ENCODE measurements at regions not wholly inside any gene's neighbourhood (a gene's known extent, or its start where the extent isn't known, plus 50 kb on each side); places are given as distances from the start of the nearest gene placed in this dataset.

- DNase-seq (ENCODE audit: low spot score): no peak
Observed at GRCh38 chrX:120819126-120819525, 56.5 kb downstream of the CT47B1 start.

- no peak for DNase-seq (ENCODE audit: low spot score)
Observed at GRCh38 chrX:120813982-120814381, 61.7 kb downstream of the CT47B1 start.

GRCh38 chrX:120801426-120801825 lies 74.2 kb downstream of the CT47B1 start:
- no peak for DNase-seq (ENCODE audit: low spot score)

DNA sequence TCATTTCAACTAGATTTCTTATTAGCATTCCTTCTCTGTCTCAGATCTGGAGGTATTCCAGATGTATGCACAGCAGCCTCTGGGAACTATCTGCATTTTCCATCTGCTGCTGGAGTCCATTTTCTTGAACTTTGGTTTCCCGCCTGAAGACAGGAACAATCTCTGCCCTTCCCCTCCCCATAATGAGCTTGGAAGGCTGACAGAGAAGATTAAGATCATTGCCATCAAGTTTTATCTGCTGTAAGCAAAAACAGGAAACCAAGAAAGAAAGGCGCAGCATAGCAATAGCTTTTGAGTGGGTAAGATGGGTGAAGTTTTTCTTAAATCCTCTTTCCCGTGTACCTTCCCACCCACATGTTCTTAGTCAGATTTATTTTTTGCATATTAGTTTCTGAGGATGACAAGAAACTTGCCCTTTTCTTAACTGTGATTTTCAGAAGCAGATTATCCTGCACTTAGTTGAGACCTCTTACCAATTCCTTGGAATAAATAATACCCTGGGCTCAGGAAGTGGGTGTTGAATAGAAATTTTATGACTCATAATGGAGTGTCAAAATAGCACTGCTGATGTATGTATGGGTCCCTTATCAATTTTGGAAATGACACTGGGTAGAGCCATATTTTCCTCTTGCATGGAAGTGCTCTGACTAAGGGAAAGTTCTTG lies 78.3 kb downstream of the CT47B1 start:
- DNase-seq (ENCODE audit: low spot score): no peak

DNA sequence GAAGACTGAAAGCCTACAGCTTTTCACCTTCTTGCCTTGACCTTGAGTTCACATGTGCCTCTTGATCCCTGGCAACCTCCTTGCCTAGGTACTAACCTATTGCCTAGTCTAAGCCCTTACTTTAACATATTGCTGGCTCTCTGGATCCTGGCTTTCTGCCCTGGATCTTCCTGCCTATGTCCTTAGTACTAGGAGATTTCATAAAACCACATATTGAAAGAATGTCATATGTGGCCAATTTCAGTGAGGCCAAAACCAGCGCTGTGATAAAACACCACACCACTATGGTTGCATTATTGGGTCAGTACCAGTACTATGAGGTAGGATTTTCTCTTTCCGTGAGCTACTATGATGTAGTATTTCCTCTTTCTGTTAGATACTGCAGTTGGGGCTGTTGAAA lies 80.4 kb downstream of the CT47B1 start:
- DNase-seq (ENCODE audit: low spot score): no peak

GRCh38 chrX:120794525-120794975 lies 81.1 kb downstream of the CT47B1 start:
- no peak for DNase-seq (ENCODE audit: low spot score)

DNA sequence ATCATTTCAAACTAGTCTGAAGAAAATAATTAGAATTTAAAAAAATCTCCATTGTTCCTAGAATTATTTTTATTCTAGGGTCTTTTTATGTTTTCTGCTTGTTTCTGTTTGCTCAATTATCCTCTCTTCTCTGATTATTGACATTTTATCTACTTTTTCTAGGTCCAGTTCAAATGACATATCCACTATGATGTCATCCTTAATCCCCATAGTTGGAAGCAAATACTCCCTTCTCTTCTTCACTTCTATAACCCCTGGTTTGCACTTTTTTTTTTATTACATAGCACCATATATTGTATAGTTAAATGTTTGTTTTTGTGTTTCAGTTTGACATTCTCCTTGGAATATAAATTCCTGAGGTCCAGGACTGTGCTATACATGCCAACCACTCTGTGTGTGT lies 82.6 kb downstream of the CT47B1 start:
- no peak for DNase-seq (ENCODE audit: low spot score)

- DNase-seq (ENCODE audit: low spot score): no peak
Observed at GRCh38 chrX:120791013-120791643, 84.5 kb downstream of the CT47B1 start.

- no peak for DNase-seq (ENCODE audit: low spot score)
Observed at GRCh38 chrX:120790552-120790951, 85.1 kb downstream of the CT47B1 start.

DNA sequence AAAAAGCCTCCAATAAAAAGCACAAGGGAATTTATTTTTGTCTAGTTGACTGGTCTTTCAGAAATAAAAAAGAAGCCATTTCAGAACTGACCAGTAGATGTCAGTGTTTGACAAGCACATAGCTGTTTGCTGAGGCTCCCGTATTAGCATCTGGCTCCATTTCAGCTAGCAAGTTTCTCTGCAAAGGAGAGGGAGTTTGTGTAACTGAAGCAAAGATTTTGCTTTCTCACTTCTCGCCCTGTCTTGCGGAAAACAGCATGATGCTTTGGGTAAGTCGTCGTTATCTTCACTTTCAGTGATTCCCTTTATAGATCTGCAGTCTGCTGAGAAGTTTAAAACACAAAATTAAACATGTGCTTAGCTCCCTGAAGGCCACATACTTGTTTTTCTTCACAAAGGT lies 85.5 kb downstream of the CT47B1 start:
- DNase-seq (ENCODE audit: low spot score): peak; percentile 44

DNA sequence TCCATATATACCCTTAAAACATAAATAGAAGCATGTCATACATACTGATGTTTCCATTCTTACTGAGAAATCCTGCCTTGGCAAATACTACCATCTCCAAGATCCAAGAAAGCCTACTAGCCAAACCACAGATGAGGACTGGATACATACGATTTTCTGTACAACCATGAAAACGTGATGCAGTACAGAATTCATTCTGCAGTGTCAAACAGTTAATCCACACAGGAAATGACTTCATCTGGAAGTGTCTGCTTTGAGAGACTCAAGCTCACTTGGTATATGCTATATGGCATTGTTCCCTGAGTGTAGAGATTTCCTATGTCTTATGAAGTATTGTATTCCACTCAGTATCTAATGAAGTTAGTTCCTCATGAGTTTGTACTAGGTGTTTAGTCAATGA lies 94.3 kb downstream of the CT47B1 start:
- DNase-seq (ENCODE audit: low spot score): no peak

- DNase-seq (ENCODE audit: low spot score): no peak
Observed at GRCh38 chrX:120775959-120776358, 99.7 kb downstream of the CT47B1 start.

DNA sequence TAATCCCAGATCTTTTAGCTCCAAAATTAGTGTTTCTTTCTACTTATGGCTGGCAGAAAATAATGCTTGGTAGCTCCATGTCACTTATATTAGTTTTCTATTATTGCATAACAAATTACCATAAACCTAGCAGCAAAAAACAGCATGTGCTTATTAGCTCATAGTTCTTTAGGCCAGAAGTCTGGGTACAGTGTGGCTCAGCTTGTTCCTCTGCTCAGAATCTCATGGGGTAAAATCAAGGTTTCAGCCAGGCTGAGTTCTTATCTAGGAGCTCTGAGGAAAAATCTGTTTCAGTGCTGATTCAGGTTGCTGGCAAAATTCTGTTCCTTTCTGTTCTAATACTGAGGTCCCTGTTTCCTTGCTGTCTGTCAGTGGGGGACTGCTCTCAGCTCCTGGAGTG lies 101.1 kb downstream of the CT47B1 start:
- DNase-seq (ENCODE audit: low spot score): no peak

GRCh38 chrX:120773801-120774200 lies 101.9 kb downstream of the CT47B1 start:
- DNase-seq (ENCODE audit: low spot score): no peak

DNA sequence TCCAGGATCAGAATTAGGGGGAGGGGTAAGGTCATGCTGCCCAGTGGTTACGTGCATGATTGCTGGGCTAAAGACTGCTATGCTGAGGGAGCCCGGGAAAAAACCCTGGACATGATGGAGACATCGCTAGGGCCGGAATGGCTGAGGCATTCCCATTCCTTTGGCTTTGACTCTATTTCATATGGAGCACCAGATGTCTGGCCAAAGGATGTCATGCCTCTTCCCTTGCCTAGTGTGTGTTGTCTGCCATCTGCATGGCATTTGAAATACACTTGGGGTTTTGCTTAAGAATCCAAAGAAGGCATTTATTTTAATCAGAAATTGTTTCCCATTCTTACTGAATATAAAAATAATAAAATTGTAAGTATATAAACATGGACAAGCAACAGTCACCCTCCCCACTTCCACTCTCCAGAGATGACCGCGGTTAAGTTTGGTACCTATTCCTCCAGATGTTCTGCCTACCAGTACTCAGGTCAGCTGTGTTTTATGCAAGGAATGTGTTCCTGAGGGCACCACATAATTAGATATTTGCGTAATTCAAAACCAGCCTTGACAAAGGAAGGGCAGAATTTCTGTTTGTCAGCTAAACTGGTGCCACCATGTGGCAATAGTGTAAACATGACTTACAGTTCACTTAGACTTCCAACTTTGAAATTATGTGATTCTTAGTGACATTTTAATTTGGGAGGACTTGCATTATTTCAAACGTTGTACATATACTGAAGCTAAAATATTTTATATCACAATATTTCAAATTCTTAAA lies 105.9 kb downstream of the CT47B1 start:
- no peak for DNase-seq (ENCODE audit: low spot score)

DNA sequence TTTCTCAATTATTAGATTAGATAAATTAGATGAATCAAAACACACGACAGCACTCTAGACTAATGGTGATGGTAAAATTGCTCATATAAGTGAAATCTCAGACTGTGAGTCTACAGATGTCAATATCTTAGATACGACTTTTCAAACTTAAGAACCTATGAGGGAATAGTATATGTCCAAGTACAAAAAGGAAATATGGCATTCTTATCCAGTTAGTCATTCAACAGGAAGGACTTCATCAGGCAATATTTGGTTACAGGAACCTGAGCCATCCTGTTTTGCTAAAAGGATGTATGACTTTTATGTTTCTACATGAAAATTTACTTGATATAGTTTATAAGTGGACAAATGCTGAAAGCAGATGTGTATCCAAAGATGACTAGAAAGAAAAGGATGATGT lies 107.0 kb downstream of the CT47B1 start:
- no peak for DNase-seq (ENCODE audit: low spot score)

GRCh38 chrX:120768254-120768653 lies 107.4 kb downstream of the CT47B1 start:
- DNase-seq (ENCODE audit: low spot score): no peak

DNA sequence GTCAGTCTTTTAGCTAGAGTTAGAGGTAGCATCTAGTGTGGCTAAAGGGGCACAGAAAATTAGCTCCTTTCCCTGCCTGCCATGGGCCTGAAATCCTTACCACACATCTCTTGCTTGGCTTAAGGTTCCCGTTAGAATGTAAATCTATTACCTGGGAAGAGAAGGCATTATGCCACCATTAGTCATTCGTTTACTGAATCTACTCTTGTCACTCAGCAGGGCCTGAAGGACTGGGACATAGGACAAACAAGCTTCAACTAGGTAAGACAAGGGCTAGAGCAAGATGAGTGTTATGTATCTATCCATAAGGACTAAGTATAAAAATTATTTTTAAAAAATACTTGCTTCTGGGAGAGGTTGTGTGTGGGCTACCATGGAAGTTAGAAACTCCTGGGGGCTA lies 112.4 kb downstream of the CT47B1 start:
- DNase-seq (ENCODE audit: low spot score): no peak

DNA sequence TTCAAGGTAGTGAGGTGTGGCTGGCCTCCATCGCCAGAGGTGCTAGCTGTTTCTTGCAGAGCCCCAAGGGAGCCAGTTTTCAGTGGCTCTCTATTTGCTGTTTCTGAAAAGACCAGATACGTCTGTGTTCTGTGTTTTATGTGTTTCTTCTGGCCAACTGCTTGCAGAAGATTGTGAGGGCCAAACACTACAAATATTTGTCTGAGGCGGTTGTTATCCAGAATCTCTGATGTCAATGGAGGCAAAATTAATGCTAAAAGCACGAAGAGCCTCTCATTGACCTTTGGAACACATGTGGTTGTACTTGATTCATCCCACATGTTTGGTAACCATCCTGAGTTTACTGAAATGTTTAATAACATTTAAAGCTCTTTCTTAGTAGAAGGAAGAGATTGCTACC lies 113.9 kb downstream of the CT47B1 start:
- DNase-seq (ENCODE audit: low spot score): no peak

GRCh38 chrX:120759685-120760084 lies 116.0 kb downstream of the CT47B1 start:
- DNase-seq (ENCODE audit: low spot score): no peak

DNA sequence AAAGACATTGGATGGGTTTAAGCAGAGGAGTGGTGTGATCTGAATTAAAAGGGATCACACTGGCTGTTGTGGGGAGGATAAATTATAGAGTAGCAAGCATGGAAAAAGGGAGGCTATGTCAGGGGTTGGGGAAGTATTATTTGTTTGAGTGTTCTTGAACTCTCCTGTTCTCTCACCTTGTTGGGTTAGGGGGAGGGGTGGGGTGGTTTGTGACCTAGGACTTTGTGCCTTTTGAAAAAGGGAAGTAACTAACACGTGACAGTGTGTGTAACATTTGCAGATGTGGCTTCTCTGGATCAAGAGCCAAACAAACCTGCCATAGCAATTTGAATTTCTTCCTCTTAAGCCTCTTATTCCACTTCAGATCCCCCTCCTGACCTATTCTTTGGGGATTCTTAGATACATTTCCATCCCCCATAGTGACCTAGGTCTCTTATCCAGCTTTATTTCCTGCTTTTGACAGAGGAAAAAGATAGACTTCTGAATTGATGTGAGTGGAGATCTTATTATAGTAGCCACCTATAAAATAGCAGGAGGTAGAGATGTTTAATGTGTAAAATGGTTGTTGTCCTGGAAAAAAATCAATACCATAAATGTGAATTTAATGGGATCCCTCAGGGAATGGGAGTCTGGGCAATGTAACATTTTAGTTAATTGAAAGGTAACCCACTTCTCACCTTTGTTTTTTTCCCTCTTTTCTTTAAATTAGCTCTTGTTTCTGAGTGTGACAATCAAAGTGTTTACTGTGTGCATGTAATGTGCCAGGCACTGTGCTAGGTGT lies 120.4 kb downstream of the CT47B1 start:
- no peak for DNase-seq (ENCODE audit: low spot score)

DNA sequence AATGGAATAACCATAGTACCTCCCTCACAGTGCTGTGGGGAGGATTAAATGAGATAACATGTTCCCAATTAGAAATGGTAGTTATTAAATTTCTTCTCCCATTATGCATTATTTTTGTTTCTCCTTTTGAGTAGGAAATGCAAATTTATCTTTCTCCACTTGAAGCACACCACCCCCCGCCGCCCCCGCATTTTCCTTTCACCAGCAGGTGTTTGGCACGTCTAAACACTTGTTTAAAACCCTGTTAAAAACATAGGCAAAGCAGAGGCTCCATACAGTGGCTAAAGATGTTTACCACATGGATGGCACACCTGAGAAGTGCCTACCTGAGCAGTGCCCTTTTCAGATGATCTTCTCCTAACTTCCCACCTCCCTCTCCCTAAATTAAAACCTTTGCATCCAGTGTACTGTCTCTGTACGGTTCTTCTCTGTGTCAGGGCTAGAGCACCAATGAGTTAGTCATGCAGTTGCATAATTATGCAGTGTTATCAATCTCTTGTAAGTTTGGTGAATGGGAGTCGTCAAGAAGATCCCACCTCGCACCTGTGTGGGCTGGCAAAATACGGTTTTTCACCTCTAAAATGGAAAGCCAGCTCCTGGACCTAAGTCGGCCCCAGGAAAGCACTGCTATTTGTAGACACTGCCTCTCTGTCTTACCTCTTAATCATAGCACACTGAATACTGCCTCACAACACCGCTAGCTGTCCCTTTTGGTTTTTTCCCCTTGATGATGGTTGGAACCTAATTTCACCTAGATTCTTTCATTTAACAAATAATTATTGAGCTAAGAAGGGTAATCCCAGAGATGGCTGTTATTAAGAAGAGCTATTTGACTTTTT lies 122.0 kb downstream of the CT47B1 start:
- DNase-seq (ENCODE audit: low spot score): no peak
